Stimulated activated CD4-positive, alpha-beta T cell treated with anti-CD3 and anti-CD28 coated beads, Interleukin-2, amount 100 ng/mL, for 24 hours (primary cell): ENCODE measurements at regions not wholly inside any gene's neighbourhood (a gene's known extent, or its start where the extent isn't known, plus 50 kb on each side); places are given as distances from the start of the nearest gene placed in this dataset.

Source experiments
- DNase-seq, 2 donors: peaks; one replicate each; pipeline ENCODE4 v3.0.0-alpha.2; 2020

GRCh38 chr12:115693970-115694369 lies 583.5 kb downstream of the MED13L start:
- no peak for DNase-seq

- DNase-seq, result no peak
These were observed 586.4 kb downstream of the MED13L start for GRCh38 chr12:115691123-115691522.

GRCh38 chr12:115687094-115687493 lies 590.4 kb downstream of the MED13L start:
- no peak for DNase-seq

GRCh38 chr12:115683240-115683780 lies 594.2 kb downstream of the MED13L start:
- no peak for DNase-seq

- DNase-seq, result no peak
These were observed 596.5 kb downstream of the MED13L start for GRCh38 chr12:115680967-115681366.

GRCh38 chr12:115672506-115673080 lies 604.9 kb downstream of the MED13L start:
- DNase-seq, result no peak

- DNase-seq, result no peak
These were observed 605.4 kb downstream of the MED13L start for GRCh38 chr12:115672086-115672485.

GRCh38 chr12:115670869-115671268 lies 606.6 kb downstream of the MED13L start:
- DNase-seq, result no peak

- DNase-seq, result no peak
These were observed 610.4 kb downstream of the MED13L start for GRCh38 chr12:115667116-115667515.

- DNase-seq, result no peak
These were observed 611.3 kb downstream of the MED13L start for GRCh38 chr12:115666168-115666567.

- DNase-seq, result no peak
These were observed 616.4 kb downstream of the MED13L start for GRCh38 chr12:115661112-115661511.

- no peak for DNase-seq
These were observed 617.2 kb downstream of the MED13L start for GRCh38 chr12:115660211-115660805.

GRCh38 chr12:115659422-115659821 lies 618.1 kb downstream of the MED13L start:
- DNase-seq, result no peak

- no peak for DNase-seq
These were observed 620.1 kb downstream of the MED13L start for GRCh38 chr12:115657081-115658013.

- DNase-seq, result no peak
These were observed 627.5 kb downstream of the MED13L start for GRCh38 chr12:115650026-115650425.

- DNase-seq, result no peak
These were observed 629.0 kb downstream of the MED13L start for GRCh38 chr12:115648463-115648862.

GRCh38 chr12:115646210-115646609 lies 631.3 kb downstream of the MED13L start:
- DNase-seq, result no peak

- no peak for DNase-seq
These were observed 636.6 kb downstream of the MED13L start for GRCh38 chr12:115640929-115641328.

GRCh38 chr12:115639648-115640012 lies 637.9 kb downstream of the MED13L start:
- no peak for DNase-seq

GRCh38 chr12:115638733-115639647 lies 638.5 kb downstream of the MED13L start:
- DNase-seq, result no peak

GRCh38 chr12:115636546-115636945 lies 640.9 kb downstream of the MED13L start:
- no peak for DNase-seq

GRCh38 chr12:115632308-115632707 lies 645.2 kb downstream of the MED13L start:
- DNase-seq, result no peak

GRCh38 chr12:115630136-115630535 lies 647.4 kb downstream of the MED13L start:
- DNase-seq, result no peak
